Lung (tissue), 11 donors: ENCODE measurements at regions not wholly inside any gene's neighbourhood (a gene's known extent, or its start where the extent isn't known, plus 50 kb on each side); places are given as distances from the start of the nearest gene placed in this dataset.
A peak's percentile ranks its signal among the peaks of the same experiment; 100 is the strongest.

Source experiments
- ATAC-seq: fragments of 200-7000 bp; cut with Tn5 transposase; one replicate; pipeline ENCODE4 v1.9.1; 2020; ENCODE audit warnings: moderate number of reproducible peaks; ENCODE audit not compliant: insufficient read depth, low FRiP score
- DNase-seq, 3 donors: peaks; one replicate each; pipeline ENCODE4 v3.0.0-alpha.2; 2013 to 2017
- H3K27ac ChIP-seq, 2 donors: one replicate each; pipeline ENCODE4 v1.5.1; 2013; ENCODE audit warnings: mild to moderate bottlenecking in 2 of 2, moderate library complexity in 2 of 2, control low read depth in 1 of 2, inconsistent platforms in 1 of 2, low read depth in 1 of 2, low read length in 1 of 2
- H3K27me3 ChIP-seq, 3 donors: one replicate each; pipeline ENCODE4 v1.5.1; 2013; ENCODE audit warnings: low read length in 2 of 3; ENCODE audit not compliant: control insufficient read depth in 3 of 3, insufficient read depth in 3 of 3
- H3K36me3 ChIP-seq, 4 donors: one replicate each; pipeline ENCODE4 v1.5.1; 2013; ENCODE audit warnings: low read length in 4 of 4, mild to moderate bottlenecking in 1 of 4, moderate library complexity in 1 of 4; ENCODE audit not compliant: control insufficient read depth in 4 of 4, insufficient read depth in 4 of 4
- H3K4me1 ChIP-seq, 5 donors: one replicate each; pipeline ENCODE4 v1.5.1; 2013; ENCODE audit warnings: low read length in 5 of 5, mild to moderate bottlenecking in 2 of 5, moderate library complexity in 1 of 5; ENCODE audit not compliant: control insufficient read depth in 5 of 5, insufficient read depth in 5 of 5
- H3K4me3 ChIP-seq: one replicate; pipeline ENCODE4 v1.5.1; 2013; ENCODE audit warnings: mild to moderate bottlenecking, control low read depth, moderate library complexity
- H3K9ac ChIP-seq, 2 donors: one replicate each; pipeline ENCODE4 v1.5.1; 2013; ENCODE audit warnings: low read length in 2 of 2, control low read depth in 1 of 2; ENCODE audit not compliant: insufficient read depth in 1 of 2
- H3K9me3 ChIP-seq, 4 donors: one replicate each; pipeline ENCODE4 v1.5.1; 2013; ENCODE audit warnings: low read length in 3 of 4, mild to moderate bottlenecking in 1 of 4, moderate library complexity in 1 of 4; ENCODE audit not compliant: control insufficient read depth in 4 of 4, insufficient read depth in 3 of 4
- CTCF ChIP-seq: IDR thresholded peaks from 2 replicates; pipeline ENCODE4 v1.5.1; 2012; ENCODE audit warnings: mild to moderate bottlenecking; ENCODE audit errors: control extremely low read depth, extremely low read depth
- WGBS, 2 donors: extraction: QIAGEN DNeasy Blood & Tissue Kit; methylation state at CpG; one replicate each; pipeline ENCODE4 v1.1.7; 2013; 5-methylcytosine and 5-hydroxymethylcytosine counted together
- donor health status: control.
- donor health status: control.
- donor health status: Bipolar disorder and iron deficiency.
- donor health status: healthy.
- donor health status: DM: yes; HTN: yes; CAD: no.

- Histone ChIP-seq H3K9me3 (no peaks in the 10 kb centered on the region), H3K4me1 (no peaks in the 10 kb centered on the region), H3K27ac (peak overlapping the region in 1 of 2 donors; percentile 42), H3K36me3 (no peaks in the 10 kb centered on the region), H3K27me3 (peaks cover 4 to 17% (median 9%) of the 10 kb centered on the region in 3 donors), H3K4me3 (no peak overlapping the region), H3K9ac (no peak overlapping the region)
- peak; percentile 84 for ATAC-seq
- 23 to 57% methylated on average over 3 of the region's 3 CpGs for WGBS, 2 donors
- no peak for TF ChIP-seq CTCF
- DNase-seq = no peak
Measured at GRCh38 chrX:109840585-109840984, 107.5 kb upstream of the ACSL4 start.

DNA sequence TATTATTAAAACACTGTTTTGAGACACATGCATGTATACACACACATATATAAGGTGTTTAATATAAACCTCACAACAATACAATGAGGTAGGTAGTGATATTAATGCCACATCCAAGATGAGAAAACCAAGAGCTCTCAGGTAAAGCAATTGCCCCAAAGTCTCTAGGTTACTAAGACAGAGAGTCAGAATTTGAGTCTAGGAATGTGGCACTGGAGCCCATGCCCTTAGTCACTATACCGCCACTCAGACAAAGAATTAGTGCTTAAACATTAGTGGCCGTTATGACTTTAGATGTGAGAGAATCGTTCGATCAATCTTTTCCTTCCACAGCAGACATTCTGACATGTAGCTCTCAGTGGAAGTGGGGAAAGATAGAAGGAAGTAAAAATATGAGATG, 108.2 kb upstream of the ACSL4 start:
- H3K9me3 ChIP-seq = no peaks in the 10 kb centered on the region
- no peak overlapping the region for H3K4me3 ChIP-seq
- H3K9ac ChIP-seq = no peak overlapping the region
- ATAC-seq (no peak), DNase-seq (no peak)
- no peak overlapping the region for H3K27ac ChIP-seq
- TF ChIP-seq CTCF = no peak
- H3K27me3 ChIP-seq = peaks cover 4 to 17% (median 9%) of the 10 kb centered on the region in 3 donors
- no peaks in the 10 kb centered on the region for H3K4me1 ChIP-seq
- WGBS, 2 donors = 90 to 91% methylated on average over 4 of the region's 4 CpGs
- no peaks in the 10 kb centered on the region for H3K36me3 ChIP-seq

DNA sequence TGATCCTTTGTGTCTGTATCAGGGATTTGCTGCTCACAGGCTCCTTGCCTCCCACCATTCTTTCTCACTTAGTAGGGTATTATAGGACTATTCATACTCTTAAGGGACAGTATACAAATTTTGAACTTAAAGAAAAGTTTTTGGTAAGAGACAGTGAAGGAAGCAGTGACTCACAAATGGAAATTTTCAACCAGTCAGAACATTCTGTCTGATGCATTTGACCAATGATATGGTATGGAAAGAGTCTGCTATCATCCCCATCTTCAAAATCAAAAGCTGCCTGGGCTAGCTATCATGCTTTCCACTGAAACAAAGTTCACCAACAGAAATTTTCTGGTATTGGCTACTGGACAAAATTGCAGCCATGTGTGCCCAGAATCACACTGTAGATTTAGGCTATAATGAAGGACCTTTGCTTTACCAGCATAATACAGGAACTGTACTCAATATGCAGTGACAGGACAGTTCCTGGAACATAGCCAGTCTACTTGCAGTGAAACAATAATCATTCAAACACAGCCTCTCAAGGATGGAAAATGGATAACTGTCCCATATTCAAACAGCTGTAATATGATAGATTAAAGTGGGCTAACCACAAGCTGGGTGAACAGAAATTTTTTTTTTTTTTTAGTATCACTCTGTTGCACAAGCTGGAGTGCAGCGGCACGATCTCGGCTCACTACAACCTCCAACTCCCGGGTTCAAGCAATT, 109.0 kb upstream of the ACSL4 start:
- no peaks in the 10 kb centered on the region for H3K4me1 ChIP-seq
- ATAC-seq = no peak
- H3K36me3 ChIP-seq = no peaks in the 10 kb centered on the region
- H3K9me3 ChIP-seq = no peaks in the 10 kb centered on the region
- no peak for DNase-seq
- 82 to 87% methylated on average over 4 of the region's 4 CpGs for WGBS, 2 donors
- peaks cover 4 to 17% (median 9%) of the 10 kb centered on the region in 3 donors for H3K27me3 ChIP-seq
- H3K4me3 ChIP-seq = no peak overlapping the region
- TF ChIP-seq CTCF = no peak
- H3K27ac ChIP-seq = no peak overlapping the region
- H3K9ac ChIP-seq = no peak overlapping the region

DNA sequence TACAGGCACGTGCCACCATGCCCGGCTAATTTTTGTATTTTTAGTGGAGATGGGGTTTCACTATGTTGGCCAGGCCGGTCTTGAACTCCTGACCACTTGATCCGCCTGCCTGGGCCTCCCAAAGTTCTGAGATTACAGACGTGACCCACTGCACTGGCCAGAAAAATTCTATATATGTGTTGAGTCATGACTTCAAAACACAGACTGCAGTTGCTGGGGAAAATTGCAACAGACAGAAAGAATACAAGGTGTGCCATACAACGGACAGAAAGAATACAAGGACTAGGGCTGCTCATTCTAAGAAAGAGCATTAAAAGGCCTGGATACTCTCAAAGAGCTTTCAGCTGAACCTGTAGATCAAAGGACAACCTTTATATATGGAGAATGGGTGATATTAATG, 109.6 kb upstream of the ACSL4 start:
- H3K9me3 ChIP-seq = no peaks in the 10 kb centered on the region
- no peaks in the 10 kb centered on the region for H3K36me3 ChIP-seq
- TF ChIP-seq CTCF = no peak
- ATAC-seq (no peak), DNase-seq (no peak)
- no peaks in the 10 kb centered on the region for H3K4me1 ChIP-seq
- WGBS, 2 donors = 73 to 78% methylated on average over 6 of the region's 6 CpGs
- no peak overlapping the region for H3K27ac ChIP-seq
- no peak overlapping the region for H3K9ac ChIP-seq
- H3K27me3 ChIP-seq = peaks cover 4 to 23% (median 9%) of the 10 kb centered on the region in 3 donors
- no peak overlapping the region for H3K4me3 ChIP-seq
